ENCODE measurements at regions not wholly inside any gene's neighbourhood (a gene's known extent, or its start where the extent isn't known, plus 50 kb on each side); places are given as distances from the start of the nearest gene placed in this dataset.

- in situ Hi-C loops (cut with HindIII; ENCODE audit: low sequenced_read_pairs): no loop called here
- no peak for DNase-seq (ENCODE audit: low spot score)
Observed at GRCh38 chr16:86662740-86663139, 84.4 kb downstream of the FOXL1 start.

DNA sequence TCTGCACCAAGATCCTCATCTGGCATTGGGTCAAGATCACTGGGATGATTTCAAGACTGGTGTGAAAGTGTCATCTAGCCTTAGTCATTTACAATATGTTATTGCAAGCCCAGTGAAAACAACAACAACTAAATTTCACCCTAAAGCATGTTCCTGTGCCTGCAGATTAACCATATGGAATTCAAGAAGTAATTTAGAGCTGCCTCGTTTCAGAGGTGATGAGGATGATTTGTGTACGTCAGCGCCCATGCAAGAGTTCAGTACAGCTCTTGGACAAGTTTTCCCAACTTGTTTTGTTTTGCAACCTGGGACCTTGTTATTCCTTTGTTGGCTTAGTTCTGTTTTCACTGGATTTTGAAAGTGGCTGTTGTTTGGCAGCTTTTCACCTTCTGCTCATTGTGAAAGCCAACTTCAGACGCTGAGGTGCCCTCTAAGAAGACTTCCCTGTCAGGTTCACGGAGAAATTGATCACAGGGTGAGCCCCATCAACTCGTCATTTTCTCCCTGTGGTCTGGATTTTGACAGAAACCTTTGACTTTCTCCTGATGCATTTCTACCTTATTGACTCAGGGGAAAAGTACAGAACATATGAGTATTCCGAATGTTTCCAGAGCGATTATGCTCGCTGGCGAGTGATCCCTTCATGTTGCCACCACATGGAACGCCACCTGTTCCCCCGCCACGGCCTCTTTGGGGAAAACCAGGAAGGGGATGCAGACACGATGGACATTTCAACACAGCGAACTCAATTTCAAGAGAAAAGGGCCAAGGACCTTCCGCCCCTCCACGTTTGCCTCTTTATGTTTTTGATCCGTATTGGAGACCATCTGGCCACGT is 85.6 kb downstream of the FOXL1 start:
- in situ Hi-C loops (cut with HindIII; ENCODE audit: low sequenced_read_pairs): no loop called here
- DNase-seq (ENCODE audit: low spot score): no peak

DNA sequence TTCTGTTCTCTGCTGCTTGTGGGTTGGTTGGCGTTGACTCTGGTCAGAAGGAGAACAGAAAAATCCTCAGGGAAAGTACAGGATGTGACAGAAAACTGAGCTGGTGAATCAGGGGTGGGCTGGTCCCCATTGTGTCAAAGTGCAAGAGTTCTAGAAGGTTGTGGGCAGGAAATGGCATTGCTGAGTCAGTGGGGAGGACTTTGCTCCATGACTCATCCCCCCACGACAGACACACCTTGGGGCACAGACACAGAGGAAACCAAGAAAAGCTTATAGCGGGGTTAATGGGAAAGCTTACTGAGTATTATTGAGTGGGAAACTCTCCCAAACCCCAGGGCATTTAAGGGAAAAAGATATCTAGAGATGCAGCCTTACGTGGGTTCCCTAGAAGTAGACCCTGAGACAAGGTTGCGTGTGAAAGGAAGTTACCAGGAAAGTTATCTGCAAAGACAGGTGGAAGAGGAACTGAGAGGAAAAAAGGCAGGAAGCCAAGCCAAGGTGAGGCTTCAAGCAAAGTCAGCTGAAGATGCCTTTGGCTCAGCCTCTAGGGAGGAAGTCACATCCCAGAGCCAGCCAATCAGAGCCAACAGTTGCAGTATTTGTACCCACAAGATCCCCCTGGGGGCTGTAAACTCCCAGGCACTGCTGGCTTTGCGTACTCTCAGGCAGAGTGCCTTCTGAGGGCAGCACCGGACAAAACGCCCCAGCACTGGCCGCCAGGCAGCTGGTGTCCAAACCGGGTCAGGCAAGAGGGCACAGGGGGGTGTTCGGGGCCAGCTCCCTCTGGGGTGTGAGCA is 86.4 kb downstream of the FOXL1 start:
- no peak for DNase-seq (ENCODE audit: low spot score)
- in situ Hi-C loops (cut with HindIII; ENCODE audit: low sequenced_read_pairs): no loop called here

DNA sequence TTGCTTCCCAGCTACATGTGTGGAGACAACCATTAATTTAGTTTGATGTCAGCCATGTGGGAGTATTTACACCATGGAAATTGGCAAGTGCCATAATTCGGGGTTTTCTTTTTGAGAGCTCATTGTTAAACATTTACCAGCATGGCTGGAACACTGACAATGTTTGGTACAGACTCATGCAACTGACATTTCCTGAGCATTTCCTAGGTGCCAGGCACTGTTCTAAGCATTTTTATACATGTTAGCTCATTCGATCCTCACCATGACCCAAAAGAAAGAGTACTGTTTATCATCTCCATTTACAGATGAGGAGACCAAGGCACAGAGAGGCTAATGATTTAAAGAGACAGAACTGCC is 86.9 kb downstream of the FOXL1 start:
- DNase-seq (ENCODE audit: low spot score): no peak
- in situ Hi-C loops (cut with HindIII; ENCODE audit: low sequenced_read_pairs): no loop called here

DNA sequence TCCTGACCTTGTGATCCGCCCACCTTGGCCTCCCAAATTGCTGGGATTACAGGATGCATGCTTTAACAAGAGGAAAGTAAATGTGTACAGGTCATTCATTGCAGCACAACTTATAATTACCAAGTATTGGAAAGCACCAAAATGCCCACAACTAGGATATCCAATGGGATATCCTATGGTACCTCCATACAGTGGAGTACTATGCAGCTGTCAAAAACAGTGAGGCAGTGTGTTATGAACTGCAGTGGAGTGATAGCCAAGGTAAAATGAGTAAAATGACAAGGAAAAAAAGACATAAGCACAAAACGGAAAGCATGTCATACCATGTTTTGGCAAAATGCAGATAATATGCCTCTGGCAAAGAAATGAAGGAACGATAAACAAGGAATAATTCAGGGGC is 87.6 kb downstream of the FOXL1 start:
- in situ Hi-C loops (cut with HindIII; ENCODE audit: low sequenced_read_pairs): no loop called here
- no peak for DNase-seq (ENCODE audit: low spot score)

DNA sequence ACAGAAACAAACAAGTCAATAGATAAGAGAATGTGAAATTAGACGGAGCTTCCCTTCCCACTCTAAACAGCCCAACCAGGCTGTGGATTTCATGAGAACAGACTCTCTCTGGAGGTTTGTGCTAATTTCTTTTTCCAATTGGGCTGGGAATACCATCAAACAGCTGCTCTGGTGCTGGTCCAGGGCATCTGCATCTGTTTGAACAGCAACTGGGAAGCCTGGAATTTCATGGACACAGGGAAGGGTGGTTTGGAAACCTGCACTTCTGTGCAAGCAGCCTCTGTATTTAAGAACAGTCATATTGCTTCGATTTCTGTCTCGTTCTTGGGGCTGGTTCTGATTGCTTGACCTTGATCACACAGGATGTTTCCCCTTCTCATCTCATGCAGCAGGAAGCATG is 88.7 kb downstream of the FOXL1 start:
- DNase-seq (ENCODE audit: low spot score): no peak
- in situ Hi-C loops (cut with HindIII; ENCODE audit: low sequenced_read_pairs): no loop called here

GRCh38 chr16:86668136-86668910 is 90.0 kb downstream of the FOXL1 start:
- in situ Hi-C loops (cut with HindIII; ENCODE audit: low sequenced_read_pairs): no loop called here
- DNase-seq (ENCODE audit: low spot score): no peak

DNA sequence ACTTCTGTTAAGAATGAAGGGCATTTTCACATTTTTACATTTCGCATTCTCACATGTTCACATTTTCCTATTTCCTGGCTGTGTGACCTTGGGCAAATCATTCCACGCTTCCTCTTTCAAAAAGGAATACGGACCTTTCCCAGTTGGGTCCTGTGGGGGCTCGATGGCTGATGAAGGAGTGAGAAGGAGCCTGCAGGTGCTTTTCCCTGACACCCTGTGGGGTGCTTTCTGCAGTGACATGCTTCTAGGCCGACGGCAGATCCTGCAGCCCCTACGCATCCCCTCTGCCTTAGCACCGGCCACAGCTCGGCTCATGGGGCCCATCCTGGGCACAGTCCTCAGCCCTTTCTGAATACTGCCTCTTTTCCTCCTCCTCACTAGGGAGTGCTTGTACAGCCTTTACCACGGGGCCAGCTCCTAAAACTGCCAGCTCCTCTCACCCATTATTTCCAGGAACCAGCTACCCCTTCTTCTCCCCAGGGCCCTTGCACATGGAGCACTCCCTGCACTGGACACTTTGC is 91.0 kb downstream of the FOXL1 start:
- in situ Hi-C loops (cut with HindIII; ENCODE audit: low sequenced_read_pairs): no loop called here
- DNase-seq (ENCODE audit: low spot score): no peak

- no peak for DNase-seq (ENCODE audit: low spot score)
- in situ Hi-C loops (cut with HindIII; ENCODE audit: low sequenced_read_pairs): no loop called here
Observed at GRCh38 chr16:86669937-86670749, 91.8 kb downstream of the FOXL1 start.

DNA sequence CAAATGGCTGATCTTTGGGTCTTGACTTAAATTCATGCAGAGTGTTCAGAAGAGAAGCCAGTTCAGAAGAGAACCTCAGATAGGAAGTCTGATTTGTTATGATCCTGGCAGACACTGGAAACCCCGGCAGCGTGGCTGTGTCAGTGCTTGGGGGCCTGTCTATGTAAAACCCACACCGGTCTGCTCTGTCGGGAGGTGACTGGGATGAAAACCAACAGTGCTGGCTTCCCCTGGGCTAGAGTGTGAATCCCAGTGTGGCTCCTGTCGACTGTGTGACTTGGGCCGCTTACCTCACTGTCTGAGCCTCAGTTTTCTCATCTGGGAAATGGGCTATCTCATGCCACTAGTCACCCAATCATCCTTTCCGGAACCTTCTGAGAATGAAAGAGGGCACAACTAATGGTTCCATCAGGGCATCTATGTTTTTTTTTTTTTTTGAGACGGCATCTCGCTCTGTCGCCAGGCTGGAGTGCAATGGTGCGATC is 92.4 kb downstream of the FOXL1 start:
- in situ Hi-C loops (cut with HindIII; ENCODE audit: low sequenced_read_pairs): no loop called here
- DNase-seq (ENCODE audit: low spot score): no peak

DNA sequence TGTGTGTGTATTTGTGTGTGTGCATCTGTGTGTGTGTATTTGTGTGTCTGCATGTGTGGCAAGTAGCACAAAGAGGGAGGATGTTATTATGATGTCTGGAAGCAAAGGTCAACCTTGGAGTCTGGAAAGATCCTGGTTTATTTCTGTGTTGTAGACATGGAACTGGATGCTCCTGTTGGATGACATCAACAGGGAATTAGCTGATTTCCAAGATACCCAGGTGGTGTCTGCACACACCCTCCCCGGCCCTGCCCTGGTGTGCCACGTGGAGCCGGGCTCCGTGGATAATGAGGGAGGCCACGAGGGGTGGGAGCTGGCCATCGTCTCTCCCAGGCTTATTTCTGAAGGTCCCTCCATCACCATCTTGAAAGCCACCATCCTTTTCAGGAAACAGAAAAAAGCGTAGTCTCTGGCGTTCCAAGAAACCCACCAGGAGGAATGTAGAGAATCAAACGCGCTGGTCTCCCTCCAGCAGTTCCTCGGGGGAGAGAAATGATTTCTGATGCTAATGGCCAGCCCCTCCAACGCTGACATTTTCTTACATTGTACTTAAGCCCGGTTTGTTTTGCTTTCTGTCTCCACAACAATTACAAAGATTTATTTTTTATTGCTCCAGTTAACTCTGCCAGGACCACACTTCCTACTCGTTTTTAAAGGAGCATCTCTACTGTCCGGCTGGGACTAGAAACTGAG is 93.3 kb downstream of the FOXL1 start:
- in situ Hi-C loops (cut with HindIII; ENCODE audit: low sequenced_read_pairs): no loop called here
- DNase-seq (ENCODE audit: low spot score): no peak

DNA sequence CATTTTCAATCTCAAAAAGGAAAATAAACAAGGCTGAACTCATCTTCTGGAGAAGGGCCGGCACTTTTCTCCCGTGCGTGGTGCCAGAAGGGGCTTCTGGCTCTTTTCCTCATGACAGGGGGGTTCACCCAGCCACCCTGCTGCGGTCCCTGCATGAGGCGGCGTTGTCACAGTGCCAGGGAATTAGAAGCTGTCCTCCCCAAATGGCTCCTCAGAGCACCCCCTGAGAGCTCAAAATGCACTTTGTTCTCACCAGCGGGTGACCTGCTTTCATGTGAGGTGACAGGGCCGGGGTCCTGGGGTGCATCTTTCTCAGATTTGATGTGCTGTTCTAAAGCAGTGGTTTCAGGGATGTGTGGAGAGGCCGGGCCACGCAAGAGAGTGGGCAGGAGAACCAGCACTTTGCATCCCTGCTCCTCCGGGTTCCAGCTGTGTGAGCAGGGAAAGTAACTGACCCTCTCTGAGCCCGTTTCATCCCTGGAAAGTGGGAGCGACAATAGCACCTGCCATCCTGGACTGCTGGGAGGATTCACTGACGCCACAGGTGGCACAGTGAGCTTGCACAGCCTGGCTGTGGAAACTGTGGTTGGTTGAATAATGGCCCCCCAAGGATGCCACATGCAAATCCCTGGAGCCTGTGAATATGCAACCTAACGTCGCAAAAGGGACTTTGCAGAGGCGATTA is 94.0 kb downstream of the FOXL1 start:
- in situ Hi-C loops (cut with HindIII; ENCODE audit: low sequenced_read_pairs): no loop called here

DNA sequence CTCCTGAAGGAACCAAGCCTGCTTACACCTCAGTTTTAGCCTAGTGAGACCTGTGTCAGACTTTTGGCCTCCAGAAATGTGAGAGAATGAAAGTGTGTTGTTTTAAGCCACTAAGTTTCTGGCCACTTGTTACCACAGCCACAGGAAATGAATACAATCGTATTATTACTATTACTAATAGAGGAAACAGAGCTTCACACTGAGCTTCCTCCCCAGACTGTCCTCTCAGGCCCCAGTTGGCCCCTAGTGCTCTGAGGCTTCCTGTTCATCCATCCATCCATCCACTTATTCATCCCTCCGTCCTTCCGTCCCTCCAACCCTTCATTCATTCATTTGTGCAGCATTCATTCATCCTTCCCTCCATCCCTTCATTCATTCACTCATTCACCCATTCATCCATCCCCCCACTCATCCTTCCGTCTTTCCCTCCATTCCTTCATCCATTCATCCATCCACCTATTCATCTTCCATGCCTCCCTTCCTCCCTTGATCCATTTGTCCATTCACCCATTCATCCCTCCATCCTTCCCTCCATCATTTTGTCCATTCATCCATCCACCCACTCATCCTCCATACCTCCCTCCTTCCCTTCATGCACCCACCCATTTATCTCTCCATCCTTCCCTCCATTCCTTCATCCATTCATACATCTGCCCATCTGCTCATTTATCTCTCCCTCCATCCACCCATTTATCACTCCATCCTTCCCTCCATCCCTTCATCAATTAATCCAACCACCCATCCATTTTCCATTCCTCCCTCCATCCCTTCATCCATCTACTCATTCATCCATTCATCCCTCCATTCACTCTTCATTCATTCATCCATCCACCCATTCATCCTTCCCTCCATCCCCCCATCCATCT is 95.0 kb downstream of the FOXL1 start:
- no peak for DNase-seq (ENCODE audit: low spot score)
- in situ Hi-C loops (cut with HindIII; ENCODE audit: low sequenced_read_pairs): no loop called here

More for the DNA sequence above, 94.0 kb downstream of the FOXL1 start:
- DNase-seq (ENCODE audit: low spot score): no peak

- no peak for DNase-seq (ENCODE audit: low spot score)
- in situ Hi-C loops (cut with HindIII; ENCODE audit: low sequenced_read_pairs): no loop called here
Observed at GRCh38 chr16:86673956-86674453, 95.7 kb downstream of the FOXL1 start.

DNA sequence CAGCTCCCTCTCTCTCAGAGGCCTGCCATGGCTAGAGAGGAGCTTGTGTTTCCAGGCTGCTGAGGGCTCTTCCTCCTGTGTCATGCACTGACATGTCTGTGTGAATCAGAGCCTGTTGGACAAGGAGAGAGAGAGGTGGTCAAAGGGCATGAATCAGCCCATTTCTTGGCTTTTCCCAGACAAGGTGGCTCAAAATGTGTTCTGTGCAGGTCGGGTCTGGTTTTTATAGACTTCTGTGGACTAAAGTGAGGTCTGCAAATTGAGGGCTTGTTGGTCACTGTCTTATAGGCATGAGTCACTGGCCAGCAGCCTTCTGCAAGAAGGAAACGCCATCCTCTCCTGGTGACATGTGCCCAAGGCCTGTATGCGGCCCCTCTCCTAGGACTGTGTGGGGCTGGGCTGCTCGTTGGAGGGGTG is 97.9 kb downstream of the FOXL1 start:
- no peak for DNase-seq (ENCODE audit: low spot score)
- in situ Hi-C loops (cut with HindIII; ENCODE audit: low sequenced_read_pairs): no loop called here

- in situ Hi-C loops (cut with HindIII; ENCODE audit: low sequenced_read_pairs): no loop called here
- DNase-seq (ENCODE audit: low spot score): no peak
Observed at GRCh38 chr16:86679490-86679889, 101.1 kb downstream of the FOXL1 start.

DNA sequence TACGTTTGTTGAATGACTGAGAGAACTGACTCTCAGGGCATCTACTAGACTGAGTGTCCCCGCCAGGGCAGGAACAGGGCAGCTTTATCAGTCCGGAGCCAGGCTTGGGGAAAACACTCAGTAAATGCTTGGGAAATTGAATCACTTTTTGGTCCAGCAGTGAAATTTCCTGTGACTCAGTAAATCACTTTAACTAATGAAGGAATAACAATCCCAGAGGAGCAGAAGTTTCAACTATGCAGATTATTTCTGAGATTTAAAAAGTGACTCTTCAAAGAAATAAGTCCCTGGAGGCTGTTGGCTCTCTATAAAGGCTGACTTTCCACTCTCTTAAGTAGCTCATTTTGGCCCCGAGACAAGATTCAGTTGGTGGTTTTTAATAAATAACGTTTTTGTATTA is 101.8 kb downstream of the FOXL1 start:
- DNase-seq (ENCODE audit: low spot score): no peak
- in situ Hi-C loops (cut with HindIII; ENCODE audit: low sequenced_read_pairs): no loop called here

All from G401 (cell line).